ENCODE measurements at regions not wholly inside any gene's neighbourhood (a gene's known extent, or its start where the extent isn't known, plus 50 kb on each side); places are given as distances from the start of the nearest gene placed in this dataset.

DNA sequence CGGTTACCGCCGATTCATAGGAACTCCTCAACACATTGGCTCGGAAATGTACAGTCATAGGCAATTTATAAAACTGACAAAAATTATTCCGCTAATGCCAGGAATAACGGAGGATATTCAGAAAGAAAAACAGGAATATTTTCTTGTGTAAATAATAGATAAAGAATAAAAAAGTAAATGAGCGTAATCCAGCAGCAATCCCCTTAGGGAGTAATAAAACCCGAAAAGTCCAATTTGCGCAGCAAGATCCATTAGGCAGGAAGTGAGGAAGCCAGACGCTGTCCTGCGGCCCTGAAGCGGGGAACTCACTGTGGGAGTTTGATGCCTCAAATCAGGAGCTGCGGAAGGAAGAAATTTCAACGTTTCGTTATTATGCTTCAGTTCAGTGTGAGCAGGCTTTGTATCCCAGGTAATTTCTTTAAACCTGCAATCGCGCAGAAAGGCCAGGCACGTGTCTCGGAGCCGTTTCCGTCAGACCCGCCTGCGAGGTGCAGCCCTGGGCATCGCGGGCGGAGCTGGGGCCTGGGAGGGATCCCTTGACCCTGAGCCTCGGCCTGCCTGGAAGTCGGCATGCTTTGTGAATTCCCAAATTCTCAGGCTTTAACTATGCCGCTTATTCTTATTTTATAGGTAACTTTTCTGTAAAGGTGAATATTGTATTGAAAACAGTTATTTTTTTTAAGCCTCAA, 180.9 kb upstream of the ALKAL2 start:
- Histone ChIP-seq H3K36me3 (no peaks in the 10 kb centered on the region), H3F3A (ENCODE audit: low read depth) (no peaks in the 10 kb centered on the region), H3K27me3 (peaks cover 54% of the 10 kb centered on the region), H3K79me2 (ENCODE audit: low read depth) (no peaks in the 10 kb centered on the region), H3K27ac (no peak overlapping the region), H2AFZ (replicated peaks) (peak overlapping the region; percentile 99), H3K9me3 (ENCODE audit: low read depth) (peaks cover 4% of the 10 kb centered on the region), H3K4me3 (peak overlapping the region; percentile 52), H3K9ac (no peak overlapping the region), H3K4me2 (peak overlapping the region; percentile 88), H3K4me1 (peaks cover 4% of the 10 kb centered on the region), H4K20me1 (ENCODE audit: low read depth) (no peaks in the 10 kb centered on the region)
- TF ChIP-seq CTCF (IDR thresholded peaks at IDR 0.05) (no peak), EZH2phosphoT487 (IDR thresholded peaks at IDR 0.05) (no peak), EZH2 (IDR thresholded peaks at IDR 0.05) (no peak)
- Mint-ChIP-seq H3K4me3 (no peak overlapping the region), H3K9me3 (peaks cover 32% of the 10 kb centered on the region), H3K27ac (no peak overlapping the region), H3K36me3 (no peaks in the 10 kb centered on the region), H3K27me3 (ENCODE audit: insufficient read depth, low read depth) (peaks cover 16% of the 10 kb centered on the region), H3K4me1 (no peaks in the 10 kb centered on the region)
- DNase-seq (ENCODE audit: low spot score), result no peak

GRCh38 chr2:467892-468647, 180.2 kb upstream of the ALKAL2 start:
- Histone ChIP-seq H3K27ac (no peak overlapping the region), H3K27me3 (peaks cover 54% of the 10 kb centered on the region), H3K4me3 (peak overlapping the region; percentile 52), H3K4me1 (peaks cover 4% of the 10 kb centered on the region), H2AFZ (replicated peaks) (peak overlapping the region; percentile 99), H3F3A (ENCODE audit: low read depth) (no peaks in the 10 kb centered on the region), H4K20me1 (ENCODE audit: low read depth) (no peaks in the 10 kb centered on the region), H3K4me2 (peak overlapping the region; percentile 88), H3K36me3 (no peaks in the 10 kb centered on the region), H3K9me3 (ENCODE audit: low read depth) (peaks cover 3% of the 10 kb centered on the region), H3K79me2 (ENCODE audit: low read depth) (no peaks in the 10 kb centered on the region), H3K9ac (no peak overlapping the region)
- Mint-ChIP-seq H3K9me3 (peaks cover 27% of the 10 kb centered on the region), H3K4me3 (no peak overlapping the region), H3K4me1 (no peaks in the 10 kb centered on the region), H3K36me3 (no peaks in the 10 kb centered on the region), H3K27ac (no peak overlapping the region), H3K27me3 (ENCODE audit: insufficient read depth, low read depth) (peaks cover 16% of the 10 kb centered on the region)
- peak; percentile 52 for DNase-seq (ENCODE audit: low spot score)
- TF ChIP-seq EZH2 (IDR thresholded peaks at IDR 0.05) (peak; percentile 64), EZH2phosphoT487 (IDR thresholded peaks at IDR 0.05) (peak; percentile 29), CTCF (IDR thresholded peaks at IDR 0.05) (no peak)

DNA sequence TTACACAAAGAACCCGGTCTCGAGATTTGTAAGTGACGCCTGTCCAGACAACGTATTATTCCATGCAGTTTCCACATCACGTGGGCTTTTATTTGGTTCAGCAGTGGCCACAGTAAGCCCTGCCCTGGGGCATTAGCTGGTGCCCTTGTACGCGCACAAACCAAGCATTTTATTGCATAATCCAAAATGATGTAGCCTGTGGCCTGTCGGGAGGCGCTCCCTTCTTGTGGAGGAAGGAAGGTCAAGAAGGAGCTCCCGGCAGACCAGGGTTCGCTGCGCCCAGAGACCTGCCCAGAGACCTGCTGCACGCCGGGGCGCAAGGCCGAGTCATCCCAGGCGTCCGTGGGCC, 179.6 kb upstream of the ALKAL2 start:
- Histone ChIP-seq H3F3A (ENCODE audit: low read depth) (no peaks in the 10 kb centered on the region), H3K9me3 (ENCODE audit: low read depth) (no peaks in the 10 kb centered on the region), H3K4me1 (peaks cover 4% of the 10 kb centered on the region), H2AFZ (replicated peaks) (peak overlapping the region; percentile 99), H3K27ac (no peak overlapping the region), H4K20me1 (ENCODE audit: low read depth) (no peaks in the 10 kb centered on the region), H3K9ac (no peak overlapping the region), H3K4me3 (peak overlapping the region; percentile 52), H3K36me3 (no peaks in the 10 kb centered on the region), H3K4me2 (peak overlapping the region; percentile 88), H3K79me2 (ENCODE audit: low read depth) (no peaks in the 10 kb centered on the region), H3K27me3 (peaks cover 54% of the 10 kb centered on the region)
- TF ChIP-seq EZH2 (IDR thresholded peaks at IDR 0.05) (no peak), EZH2phosphoT487 (IDR thresholded peaks at IDR 0.05) (no peak), CTCF (IDR thresholded peaks at IDR 0.05) (no peak)
- peaks cover under 1% of the 10 kb centered on the region for H3K4me1 Mint-ChIP-seq
- H3K27me3 Mint-ChIP-seq (ENCODE audit: insufficient read depth, low read depth), result peaks cover 16% of the 10 kb centered on the region
- peaks cover under 1% of the 10 kb centered on the region for H3K36me3 Mint-ChIP-seq
- H3K4me3 Mint-ChIP-seq, result no peak overlapping the region
- no peak overlapping the region for H3K27ac Mint-ChIP-seq
- DNase-seq (ENCODE audit: low spot score), result no peak
- peaks cover 23% of the 10 kb centered on the region for H3K9me3 Mint-ChIP-seq
